ENCODE measurements at regions not wholly inside any gene's neighbourhood (a gene's known extent, or its start where the extent isn't known, plus 50 kb on each side); places are given as distances from the start of the nearest gene placed in this dataset.

- no peak for TF ChIP-seq CTCF (IDR thresholded peaks at IDR 0.05; ENCODE audit: insufficient read depth, low read length)
- no peak for TF ChIP-seq REST (IDR thresholded peaks at IDR 0.05; ENCODE audit: insufficient replicate concordance, low read depth)
Observed at GRCh38 chr13:76677043-76677442, 209.2 kb downstream of the KCTD12 start.
